ENCODE measurements at regions not wholly inside any gene's neighbourhood (a gene's known extent, or its start where the extent isn't known, plus 50 kb on each side); places are given as distances from the start of the nearest gene placed in this dataset.

- DNase-seq (ENCODE audit: low read depth) = no peak
Measured at GRCh38 chr4:160831165-160831922, 1332.5 kb downstream of the FSTL5 start.

GRCh38 chr4:160835789-160836188 is 1328.0 kb downstream of the FSTL5 start:
- peak; percentile 21 for DNase-seq (ENCODE audit: low read depth)

GRCh38 chr4:160836431-160836830 is 1327.4 kb downstream of the FSTL5 start:
- no peak for DNase-seq (ENCODE audit: low read depth)

DNA sequence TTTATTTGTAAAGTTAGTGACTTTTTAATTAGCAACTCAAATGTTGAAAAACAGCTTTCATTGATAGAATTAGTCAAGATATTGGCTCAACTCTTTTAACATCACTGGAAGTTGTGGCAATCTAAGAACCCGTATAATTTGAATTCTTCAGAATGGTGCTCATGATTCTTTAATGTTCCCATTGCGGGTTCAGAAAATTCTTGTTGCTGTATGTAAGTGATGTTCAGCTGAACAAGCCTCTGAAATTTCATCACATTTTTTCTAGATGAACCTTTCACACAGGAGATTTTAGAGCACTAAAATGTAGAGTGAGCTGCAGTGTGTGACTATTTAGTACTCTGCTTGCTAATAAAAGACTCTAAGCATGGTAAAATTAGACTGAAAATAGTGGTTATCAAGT is 1317.7 kb downstream of the FSTL5 start:
- no peak for DNase-seq (ENCODE audit: low read depth)

DNA sequence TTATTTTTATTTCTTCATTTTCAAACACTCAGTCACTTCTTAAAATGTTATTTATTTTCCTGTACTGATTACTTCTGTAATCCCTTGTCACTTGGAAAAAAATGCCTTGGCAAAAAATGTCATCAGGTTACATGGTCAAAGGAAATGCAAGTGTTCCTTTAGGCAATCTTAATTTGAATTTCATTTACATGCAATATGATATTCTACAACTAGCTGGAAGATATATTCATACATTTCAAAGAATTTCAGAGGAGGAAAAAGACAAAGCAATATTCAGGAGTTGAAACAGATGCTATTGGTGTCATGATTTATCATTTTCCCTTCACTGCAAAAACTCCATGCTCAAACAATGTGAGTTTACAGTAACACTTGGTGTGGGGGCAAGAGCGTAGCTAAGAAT is 1316.6 kb downstream of the FSTL5 start:
- DNase-seq (ENCODE audit: low read depth) = no peak

- no peak for DNase-seq (ENCODE audit: low read depth)
Measured at GRCh38 chr4:160848489-160848888, 1315.3 kb downstream of the FSTL5 start.

DNA sequence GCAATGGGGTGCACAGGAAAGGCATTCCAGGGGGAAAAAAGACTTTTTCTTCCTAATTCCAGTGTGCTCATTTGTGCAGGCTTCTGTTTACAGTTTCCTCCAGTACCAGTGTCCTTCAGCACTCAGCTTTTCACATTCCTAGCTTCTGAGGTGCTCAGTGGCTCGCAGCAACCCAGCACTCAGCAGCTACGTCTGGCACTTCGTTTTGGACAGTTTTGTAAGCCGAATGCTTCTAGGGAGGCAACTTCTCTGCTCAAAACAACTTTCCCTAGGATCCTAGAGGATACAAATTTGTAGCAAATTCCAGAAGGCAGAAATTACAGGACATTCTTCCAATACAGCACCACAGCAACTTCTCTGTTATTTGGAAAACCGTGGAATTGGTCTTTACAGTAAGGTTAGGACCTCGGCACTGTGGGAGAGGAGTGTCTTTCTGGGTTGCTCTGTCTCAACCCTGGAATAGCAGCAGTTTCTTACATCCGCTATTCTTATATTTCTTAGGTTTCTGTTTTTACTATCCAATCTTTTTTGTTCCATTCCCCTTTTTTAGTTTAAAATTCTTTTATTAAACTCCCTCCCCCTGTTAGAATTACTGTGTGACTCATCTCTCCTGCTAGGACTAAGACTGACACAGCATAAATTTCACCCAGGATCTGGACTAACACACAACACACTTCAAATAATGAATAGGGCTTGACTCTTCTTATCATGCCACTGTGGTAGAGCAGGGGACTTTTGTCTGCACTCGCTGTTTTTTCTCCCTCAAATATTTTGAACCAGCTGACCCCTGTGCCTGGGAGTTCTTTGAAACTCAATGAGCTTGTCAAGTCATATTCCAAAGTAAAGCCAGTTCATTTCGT is 1314.7 kb downstream of the FSTL5 start:
- peak; percentile 18 for DNase-seq (ENCODE audit: low read depth)

- DNase-seq (ENCODE audit: low read depth) = no peak
Measured at GRCh38 chr4:160864253-160864652, 1299.5 kb downstream of the FSTL5 start.

DNA sequence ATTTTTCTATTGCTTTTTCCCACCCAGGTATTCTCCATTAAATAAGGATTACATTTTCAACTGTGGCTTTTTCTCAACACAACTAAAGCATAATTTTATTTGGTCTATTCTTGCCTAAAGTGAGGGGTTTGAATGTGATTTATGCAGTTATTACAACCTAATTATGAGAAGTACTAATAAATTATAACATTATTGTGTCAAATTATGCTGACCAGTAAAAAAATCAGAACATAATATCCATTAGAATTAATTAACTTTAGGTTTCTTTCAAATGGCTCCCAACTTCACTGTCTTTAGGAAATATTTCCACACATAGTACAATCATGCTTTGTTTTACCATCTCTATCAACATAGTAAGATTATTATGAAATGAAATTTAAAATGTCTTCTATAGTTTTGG is 1293.9 kb downstream of the FSTL5 start:
- DNase-seq (ENCODE audit: low read depth) = no peak

DNA sequence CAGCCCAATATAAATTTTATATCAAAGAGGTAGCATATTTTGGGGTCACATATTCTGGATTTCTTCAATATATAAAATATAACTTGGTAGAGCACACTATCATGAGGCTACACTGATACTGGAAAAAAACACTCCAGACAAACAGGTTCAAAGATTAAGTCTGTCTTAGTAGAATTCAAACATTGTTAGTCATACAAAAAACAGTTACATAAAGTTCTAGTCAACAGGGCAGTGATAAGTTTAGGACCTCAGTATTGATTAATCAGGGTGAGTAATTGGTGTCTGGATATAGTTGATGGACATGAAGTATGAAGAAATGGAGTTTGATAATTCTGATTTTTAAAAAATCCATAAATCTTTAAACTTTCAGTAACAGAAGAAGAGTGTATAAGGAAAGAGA is 1291.3 kb downstream of the FSTL5 start:
- no peak for DNase-seq (ENCODE audit: low read depth)

DNA sequence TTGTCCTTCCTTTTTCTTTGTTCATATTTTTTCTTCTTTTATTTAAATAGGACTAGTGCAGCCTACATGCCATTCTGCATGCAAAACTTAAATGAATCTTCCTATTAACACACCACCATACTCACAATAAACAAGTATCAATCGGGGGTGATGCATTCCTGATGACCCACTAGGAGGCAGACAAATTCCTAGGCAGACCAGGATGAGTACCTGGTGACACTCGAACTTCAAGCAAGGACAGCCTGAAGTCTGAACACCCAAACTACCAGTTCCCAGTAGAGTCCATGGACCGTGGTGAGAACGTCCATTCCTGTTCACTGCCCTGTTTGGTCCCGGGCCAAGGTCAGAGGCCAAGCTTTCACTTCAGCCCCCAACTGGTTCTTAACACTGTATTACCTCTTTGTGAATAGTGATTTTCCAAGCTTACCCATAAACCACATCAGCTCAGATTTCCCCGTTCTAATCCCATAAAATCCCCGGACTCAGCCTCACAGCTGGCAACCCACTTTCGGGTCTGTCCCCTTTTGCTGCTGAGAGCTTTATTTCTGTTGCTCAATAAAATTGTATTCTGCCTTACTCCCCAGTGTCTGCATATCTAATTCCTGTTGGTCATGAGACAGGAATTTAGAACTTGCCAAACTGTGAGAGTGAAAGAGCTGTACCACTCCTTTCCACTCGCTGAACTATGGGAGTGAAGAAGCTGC is 1286.6 kb downstream of the FSTL5 start:
- DNase-seq (ENCODE audit: low read depth) = peak; percentile 4

DNA sequence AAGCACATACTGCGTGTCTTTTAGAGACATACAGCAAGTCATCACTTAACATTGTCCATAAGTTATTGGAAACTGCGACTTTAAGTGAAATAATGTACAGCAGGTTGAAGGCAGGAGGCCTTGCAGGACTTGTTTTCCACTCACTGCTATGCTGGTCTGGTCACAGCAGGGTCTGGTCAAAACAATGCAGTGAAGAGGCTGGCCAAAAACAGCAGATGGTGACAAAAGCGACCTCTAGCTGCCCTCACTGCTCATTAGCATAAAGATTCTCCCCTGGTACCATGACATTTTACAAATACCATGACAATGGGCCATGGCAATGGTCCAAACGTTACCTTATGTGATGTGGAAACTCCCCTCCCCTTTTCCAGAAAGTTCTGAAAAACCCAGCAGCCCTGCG is 1283.6 kb downstream of the FSTL5 start:
- DNase-seq (ENCODE audit: low read depth) = no peak

GRCh38 chr4:160887668-160888067 is 1276.1 kb downstream of the FSTL5 start:
- no peak for DNase-seq (ENCODE audit: low read depth)

GRCh38 chr4:160894128-160894527 is 1269.7 kb downstream of the FSTL5 start:
- no peak for DNase-seq (ENCODE audit: low read depth)

- DNase-seq (ENCODE audit: low read depth) = no peak
Measured at GRCh38 chr4:160894809-160895208, 1269.0 kb downstream of the FSTL5 start.

DNA sequence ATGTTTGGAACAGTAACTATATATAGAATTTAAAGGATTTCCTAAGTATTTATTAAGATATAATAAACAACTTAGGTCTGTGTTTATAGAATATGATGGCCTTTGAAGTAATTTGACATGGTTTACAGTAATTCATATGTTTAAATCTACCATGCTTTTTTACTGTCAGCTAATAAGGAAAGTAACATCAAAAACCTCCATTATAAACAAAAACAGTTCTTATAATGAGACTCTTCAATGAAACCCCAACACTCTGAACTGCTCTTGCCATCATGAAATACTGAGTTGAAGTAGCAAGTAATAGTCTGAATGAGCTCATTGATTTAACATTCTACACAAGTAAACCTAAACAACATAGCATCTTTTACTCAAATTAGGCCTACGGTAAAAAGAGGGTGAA is 1236.5 kb downstream of the FSTL5 start:
- DNase-seq (ENCODE audit: low read depth) = no peak

DNA sequence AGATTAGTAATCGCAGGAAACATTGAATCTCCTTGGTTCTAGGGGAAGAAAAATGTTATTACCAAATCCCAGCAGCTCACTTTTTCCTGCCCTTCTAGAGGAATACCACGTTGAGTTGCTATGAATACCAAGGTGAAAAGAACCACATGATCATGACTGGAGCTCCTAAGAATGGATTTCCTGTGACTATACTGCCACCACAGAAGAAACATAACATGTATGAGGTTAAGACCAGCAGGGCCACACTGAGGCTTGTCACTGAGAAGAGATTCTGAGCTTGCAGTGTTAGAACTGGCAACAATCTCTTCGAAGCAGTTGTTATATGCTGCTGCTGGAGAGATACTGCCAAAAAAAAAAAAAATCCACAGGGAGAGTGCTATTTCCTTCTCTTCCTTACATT is 1235.3 kb downstream of the FSTL5 start:
- no peak for DNase-seq (ENCODE audit: low read depth)

- DNase-seq (ENCODE audit: low read depth) = no peak
Measured at GRCh38 chr4:160947653-160948052, 1216.1 kb downstream of the FSTL5 start.

DNA sequence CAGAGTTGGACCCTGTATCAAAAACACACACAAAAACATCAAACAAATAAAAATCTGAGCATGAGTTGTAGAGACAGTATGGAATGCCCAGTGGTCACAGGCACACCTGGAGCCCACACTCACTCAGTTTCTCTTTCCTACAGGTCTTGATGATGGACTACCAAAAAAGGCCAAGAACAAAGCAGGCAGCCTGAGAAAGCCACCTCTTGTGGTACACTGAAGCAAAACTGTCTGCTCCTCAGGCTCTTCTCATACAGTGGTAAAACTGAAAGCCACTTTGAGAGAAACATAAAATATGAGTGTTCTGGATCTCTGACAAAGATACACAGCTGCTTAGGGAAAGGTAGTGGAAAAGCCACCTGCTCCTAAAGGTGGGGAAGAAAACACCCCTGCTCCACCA is 1206.9 kb downstream of the FSTL5 start:
- no peak for DNase-seq (ENCODE audit: low read depth)

DNA sequence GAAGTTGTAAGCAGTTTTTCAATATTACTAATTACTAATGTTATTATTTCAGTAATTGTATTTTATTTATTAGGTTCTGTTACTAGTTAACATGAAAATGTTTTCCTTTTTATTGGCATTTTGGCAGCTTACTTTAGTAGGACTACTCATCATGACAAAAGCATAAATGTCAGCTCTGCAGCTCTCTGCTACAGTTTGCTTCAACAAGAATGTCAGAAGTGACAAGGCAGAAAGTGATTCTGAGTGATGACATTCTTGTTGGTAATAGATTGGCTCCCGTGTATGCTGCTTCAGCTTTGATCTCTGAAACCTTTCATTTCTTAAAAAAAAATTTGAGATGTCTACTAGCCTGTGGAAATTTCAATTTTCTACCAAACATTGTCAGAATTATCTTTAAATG is 1193.9 kb downstream of the FSTL5 start:
- no peak for DNase-seq (ENCODE audit: low read depth)

DNA sequence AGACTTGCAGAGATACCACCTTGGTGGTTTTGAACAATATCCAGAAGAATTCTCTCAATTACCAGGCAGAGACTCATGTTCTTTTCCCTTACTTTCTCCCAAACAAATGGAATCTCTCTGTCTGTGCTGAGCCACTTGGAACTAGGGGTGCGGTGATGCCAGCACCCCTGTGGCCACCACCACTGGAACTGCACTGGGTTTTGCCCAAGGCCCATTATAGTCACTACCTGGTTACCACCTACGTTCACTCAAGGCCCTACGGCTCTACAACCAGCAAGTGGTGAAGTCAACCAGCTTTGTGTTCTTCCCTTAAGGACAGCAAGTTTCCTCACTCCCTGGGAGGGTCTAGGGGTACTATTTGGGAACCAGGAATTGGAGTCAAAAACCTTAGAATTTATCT is 1183.7 kb downstream of the FSTL5 start:
- DNase-seq (ENCODE audit: low read depth) = no peak

- DNase-seq (ENCODE audit: low read depth) = no peak
Measured at GRCh38 chr4:160981083-160981482, 1182.7 kb downstream of the FSTL5 start.

- no peak for DNase-seq (ENCODE audit: low read depth)
Measured at GRCh38 chr4:160983035-160983434, 1180.8 kb downstream of the FSTL5 start.
